Keratinocyte (primary cell): ENCODE measurements at regions not wholly inside any gene's neighbourhood (a gene's known extent, or its start where the extent isn't known, plus 50 kb on each side); places are given as distances from the start of the nearest gene placed in this dataset.

Experiments used
- EZH2 ChIP-seq: IDR thresholded peaks from one replicate; pipeline ENCODE4 v1.6.1; 2012; ENCODE audit warnings: inconsistent platforms, mild to moderate bottlenecking, low read length, moderate library complexity
- TF ChIP-seq, protein P1 (sequence below), 3 experiments: IDR thresholded peaks in 1 of 3; conservative IDR thresholded peaks in 1 of 3; optimal IDR thresholded peaks in 1 of 3; 2 replicates in 2 of 3; 3 replicates in 1 of 3; pipeline versions ENCODE3 to v1.5.1; 2011; ENCODE audit warnings: low read length in 3 of 3, mild to moderate bottlenecking in 3 of 3, moderate library complexity in 2 of 3, control low read depth in 1 of 3, inconsistent platforms in 1 of 3; ENCODE audit not compliant: insufficient read depth in 2 of 3; ENCODE audit errors: extremely low read depth in 1 of 3

DNA sequence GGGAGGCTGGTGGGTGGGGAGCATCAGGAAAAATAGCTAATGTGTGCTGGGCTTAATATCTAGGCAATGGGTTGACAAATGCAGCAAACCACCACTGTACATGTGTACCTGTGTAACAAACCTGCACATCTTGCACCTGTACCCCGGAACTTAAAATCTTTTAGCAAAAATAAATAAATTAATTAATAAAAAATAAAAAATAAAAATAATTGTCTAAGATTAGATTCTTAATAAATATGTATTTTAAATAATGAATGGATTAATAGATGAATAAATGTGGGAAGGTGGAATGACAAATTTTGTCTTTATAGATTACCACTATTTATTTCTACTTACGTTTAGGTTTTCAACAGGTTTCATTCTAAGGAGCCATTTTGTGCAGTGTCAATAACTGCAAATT is 563.5 kb upstream of the B3GALT2 start:
- TF ChIP-seq, protein P1, sequence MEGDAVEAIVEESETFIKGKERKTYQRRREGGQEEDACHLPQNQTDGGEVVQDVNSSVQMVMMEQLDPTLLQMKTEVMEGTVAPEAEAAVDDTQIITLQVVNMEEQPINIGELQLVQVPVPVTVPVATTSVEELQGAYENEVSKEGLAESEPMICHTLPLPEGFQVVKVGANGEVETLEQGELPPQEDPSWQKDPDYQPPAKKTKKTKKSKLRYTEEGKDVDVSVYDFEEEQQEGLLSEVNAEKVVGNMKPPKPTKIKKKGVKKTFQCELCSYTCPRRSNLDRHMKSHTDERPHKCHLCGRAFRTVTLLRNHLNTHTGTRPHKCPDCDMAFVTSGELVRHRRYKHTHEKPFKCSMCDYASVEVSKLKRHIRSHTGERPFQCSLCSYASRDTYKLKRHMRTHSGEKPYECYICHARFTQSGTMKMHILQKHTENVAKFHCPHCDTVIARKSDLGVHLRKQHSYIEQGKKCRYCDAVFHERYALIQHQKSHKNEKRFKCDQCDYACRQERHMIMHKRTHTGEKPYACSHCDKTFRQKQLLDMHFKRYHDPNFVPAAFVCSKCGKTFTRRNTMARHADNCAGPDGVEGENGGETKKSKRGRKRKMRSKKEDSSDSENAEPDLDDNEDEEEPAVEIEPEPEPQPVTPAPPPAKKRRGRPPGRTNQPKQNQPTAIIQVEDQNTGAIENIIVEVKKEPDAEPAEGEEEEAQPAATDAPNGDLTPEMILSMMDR (optimal IDR thresholded peaks at IDR 0.05 in 1 of 3, IDR thresholded peaks at IDR 0.05 in 1 of 3, conservative IDR thresholded peaks at IDR 0.05 in 1 of 3; ENCODE audit: extremely low read depth in 1 of 3, insufficient read depth in 2 of 3, low read length in 3 of 3), result no peak
- no peak for TF ChIP-seq EZH2
